H9 (cell line): ENCODE measurements at regions not wholly inside any gene's neighbourhood (a gene's known extent, or its start where the extent isn't known, plus 50 kb on each side); places are given as distances from the start of the nearest gene placed in this dataset.

Source experiments
- DNase-seq: peaks from one replicate; pipeline ENCODE4 v3.0.0-alpha.2; 2017
- H2AFZ ChIP-seq: one replicate; pipeline ENCODE4 v1.6.1; 2013; ENCODE audit warnings: mild to moderate bottlenecking, low read length, control low read depth, moderate library complexity
- H2AK5ac ChIP-seq: 2 replicates; pipeline ENCODE4 v1.6.1; 2013; ENCODE audit warnings: low read length, control low read depth, mixed read lengths; ENCODE audit not compliant: insufficient read length
- H2BK120ac ChIP-seq: one replicate; pipeline ENCODE4 v1.6.1; 2013; ENCODE audit warnings: low read depth, mild to moderate bottlenecking, low read length, control low read depth, inconsistent platforms; ENCODE audit not compliant: poor library complexity, severe bottlenecking
- H2BK12ac ChIP-seq: 2 replicates; pipeline ENCODE4 v1.6.1; 2013; ENCODE audit warnings: low read length, control low read depth, mixed read lengths, low read depth; ENCODE audit not compliant: insufficient read length
- H2BK15ac ChIP-seq: 2 replicates; pipeline ENCODE4 v1.6.1; 2013; ENCODE audit warnings: low read depth, low read length, control low read depth
- H2BK20ac ChIP-seq: one replicate; pipeline ENCODE4 v1.6.1; 2013; ENCODE audit warnings: low read depth, mild to moderate bottlenecking, low read length, control low read depth, inconsistent platforms; ENCODE audit not compliant: poor library complexity, severe bottlenecking
- H2BK5ac ChIP-seq: 2 replicates; pipeline ENCODE4 v1.6.1; 2013; ENCODE audit warnings: low read length, control low read depth, mixed read lengths; ENCODE audit not compliant: insufficient read length
- H3K14ac ChIP-seq: 2 replicates; pipeline ENCODE4 v1.6.1; 2013; ENCODE audit warnings: low read length, control low read depth; ENCODE audit not compliant: insufficient read depth
- H3K18ac ChIP-seq: 2 replicates; pipeline ENCODE4 v1.6.1; 2013; ENCODE audit warnings: low read depth, mild to moderate bottlenecking, mixed read lengths, low read length, control low read depth; ENCODE audit not compliant: insufficient read length
- H3K23ac ChIP-seq: 2 replicates; pipeline ENCODE4 v1.6.1; 2013; ENCODE audit warnings: low read length, control low read depth, mixed read lengths, low read depth; ENCODE audit not compliant: insufficient read length
- H3K23me2 ChIP-seq: 2 replicates; pipeline ENCODE4 v1.6.1; 2013; ENCODE audit warnings: low read depth, mild to moderate bottlenecking, mixed read lengths, low read length, control low read depth; ENCODE audit not compliant: insufficient read length, poor library complexity, severe bottlenecking
- H3K27ac ChIP-seq: 2 replicates; pipeline ENCODE4 v1.5.1; 2013; ENCODE audit warnings: low read length, control low read depth, mixed read lengths, low read depth; ENCODE audit not compliant: insufficient read length
- H3K27me3 ChIP-seq: 2 replicates; pipeline ENCODE4 v1.6.1; 2013; ENCODE audit warnings: low read length, control low read depth, inconsistent platforms; ENCODE audit not compliant: insufficient read depth
- H3K4ac ChIP-seq: 2 replicates; pipeline ENCODE4 v1.6.1; 2013; ENCODE audit warnings: low read depth, mild to moderate bottlenecking, control low read depth, inconsistent platforms, low read length, moderate library complexity
- H3K4me1 ChIP-seq: 2 replicates; pipeline ENCODE4 v1.6.1; 2013; ENCODE audit warnings: low read length, control low read depth, inconsistent platforms; ENCODE audit not compliant: insufficient read depth
- H3K4me2 ChIP-seq: 2 replicates; pipeline ENCODE4 v1.6.1; 2013; ENCODE audit warnings: low read length, control low read depth, mixed read lengths; ENCODE audit not compliant: insufficient read length, insufficient read depth
- H3K56ac ChIP-seq: 2 replicates; pipeline ENCODE4 v1.6.1; 2013; ENCODE audit warnings: low read depth, mild to moderate bottlenecking, mixed read lengths, low read length, control low read depth; ENCODE audit not compliant: insufficient read length
- H3K79me1 ChIP-seq: 2 replicates; pipeline ENCODE4 v1.6.1; 2013; ENCODE audit warnings: low read depth, mild to moderate bottlenecking, moderate library complexity, low read length, control low read depth, inconsistent platforms; ENCODE audit not compliant: insufficient read depth, poor library complexity, severe bottlenecking
- H3K79me2 ChIP-seq: 2 replicates; pipeline ENCODE4 v1.6.1; 2013; ENCODE audit warnings: low read length, control low read depth, inconsistent platforms; ENCODE audit not compliant: insufficient read depth
- H3K9ac ChIP-seq: 2 replicates; pipeline ENCODE4 v1.6.1; 2013; ENCODE audit warnings: low read length, control low read depth, mixed read lengths; ENCODE audit not compliant: insufficient read length; ENCODE audit errors: extremely low read depth
- H3K9me3 ChIP-seq: one replicate; pipeline ENCODE4 v1.6.1; 2013; ENCODE audit warnings: low read depth, low read length, inconsistent platforms; ENCODE audit not compliant: control insufficient read depth
- H3T11ph ChIP-seq: one replicate; pipeline ENCODE4 v1.6.1; 2013; ENCODE audit warnings: mild to moderate bottlenecking, low read length, control low read depth, inconsistent platforms
- H4K20me1 ChIP-seq: one replicate; pipeline ENCODE4 v1.6.1; 2013; ENCODE audit not compliant: control insufficient read depth, insufficient read length, insufficient read depth
- H4K5ac ChIP-seq: 2 replicates; pipeline ENCODE4 v1.6.1; 2013; ENCODE audit warnings: low read depth, mild to moderate bottlenecking, mixed read lengths, low read length, control low read depth; ENCODE audit not compliant: insufficient read length
- H4K8ac ChIP-seq: replicated peaks from 2 replicates; pipeline ENCODE4 v1.6.1; 2013; ENCODE audit warnings: low read length, control low read depth, mixed read lengths, low read depth; ENCODE audit not compliant: insufficient read length
- H4K91ac ChIP-seq: 2 replicates; pipeline ENCODE4 v1.6.1; 2013; ENCODE audit warnings: low read depth, mild to moderate bottlenecking, moderate library complexity, mixed read lengths, low read length, control low read depth; ENCODE audit not compliant: insufficient read length
- H3K27ac Mint-ChIP-seq, 3 experiments: 2 replicates in 2 of 3; 3 replicates in 1 of 3; pipeline ENCODE4 v1.8.0; 2020 to 2021; ENCODE audit warnings: mixed read lengths in 3 of 3, mild to moderate bottlenecking in 1 of 3, moderate library complexity in 1 of 3
- H3K27me3 Mint-ChIP-seq: 2 replicates; pipeline ENCODE4 v1.8.0; 2021; ENCODE audit warnings: low read depth, mild to moderate bottlenecking, moderate library complexity, mixed read lengths
- H3K36me3 Mint-ChIP-seq, 3 experiments: 2 replicates in 2 of 3; 3 replicates in 1 of 3; pipeline ENCODE4 v1.8.0; 2020 to 2021; ENCODE audit warnings: low read depth in 3 of 3, mixed read lengths in 3 of 3; ENCODE audit not compliant: insufficient read depth in 1 of 3
- H3K4me1 Mint-ChIP-seq, 2 experiments: 2 replicates each; pipeline ENCODE4 v1.8.0; 2020; ENCODE audit warnings: mixed read lengths in 2 of 2
- H3K4me3 Mint-ChIP-seq, 2 experiments: 2 replicates in 1 of 2; 3 replicates in 1 of 2; pipeline ENCODE4 v1.8.0; 2020 to 2021; ENCODE audit warnings: mild to moderate bottlenecking in 2 of 2, mixed read lengths in 2 of 2, moderate library complexity in 1 of 2
- H3K9me3 Mint-ChIP-seq, 2 experiments: 2 replicates in 1 of 2; 3 replicates in 1 of 2; pipeline ENCODE4 v1.8.0; 2020; ENCODE audit warnings: mild to moderate bottlenecking in 2 of 2, mixed read lengths in 2 of 2, moderate library complexity in 1 of 2
- CTCF ChIP-seq: fragments of 200-600 bp; sonication (generic); conservative IDR thresholded peaks from 3 replicates; pipeline ENCODE4 v1.8.0; 2021; ENCODE audit warnings: antibody characterized with exemption, mild to moderate bottlenecking
- WGBS: extraction: QIAGEN DNeasy Blood & Tissue Kit; methylation state at CpG from one replicate; pipeline ENCODE4 v1.1.7; 2013; ENCODE audit warnings: missing lambda C conversion rate, low lambda C conversion rate, mixed read lengths; ENCODE audit not compliant: insufficient read length; ENCODE audit errors: extremely low coverage; 5-methylcytosine and 5-hydroxymethylcytosine counted together

DNA sequence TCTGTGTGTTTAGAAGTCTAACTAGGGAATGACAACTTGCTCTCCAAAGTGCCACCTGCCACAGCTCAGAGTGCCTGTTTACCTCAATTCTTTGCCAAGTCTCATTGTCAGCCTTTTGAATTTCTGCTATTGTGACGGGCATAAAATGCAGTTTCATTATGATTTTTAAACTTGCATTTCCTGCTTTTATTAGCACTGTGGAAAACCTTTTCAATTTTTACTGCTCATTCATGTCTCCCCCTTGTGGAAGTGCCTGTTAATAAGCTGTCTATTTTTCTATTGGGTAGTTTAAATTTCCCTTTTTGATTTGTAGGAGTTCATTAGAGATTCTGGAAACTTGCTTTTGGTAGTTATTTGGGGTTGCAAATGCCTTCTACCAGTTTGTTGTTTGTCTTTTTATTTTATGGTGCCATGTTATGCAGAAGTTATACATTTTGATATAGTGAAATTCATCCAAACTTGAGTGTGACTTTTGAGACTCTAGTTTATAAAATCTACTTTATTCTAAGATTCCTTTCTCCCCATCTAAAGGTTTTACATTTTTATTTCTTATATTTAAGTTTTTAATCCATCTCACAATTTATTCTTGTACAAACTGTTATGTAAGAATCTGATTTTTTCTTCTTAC, 53.9 kb upstream of the FRMD4B start:
- Histone ChIP-seq H3K23me2 (no peaks in the 10 kb centered on the region), H3K56ac (no peak overlapping the region), H4K20me1 (no peaks in the 10 kb centered on the region), H3K27ac (no peak overlapping the region), H3K79me2 (no peaks in the 10 kb centered on the region), H3K18ac (no peak overlapping the region), H4K5ac (no peak overlapping the region), H2AFZ (no peak overlapping the region), H2BK20ac (no peak overlapping the region), H2BK120ac (no peak overlapping the region), H3K14ac (no peak overlapping the region), H3K4ac (no peak overlapping the region), H2BK5ac (no peak overlapping the region), H3K9me3 (peaks cover 4% of the 10 kb centered on the region), H2AK5ac (no peak overlapping the region), H3K9ac (no peak overlapping the region), H3K79me1 (no peaks in the 10 kb centered on the region), H4K91ac (no peak overlapping the region), H3K4me1 (no peaks in the 10 kb centered on the region; the same call in 1 of the 2 replicates), H3K4me2 (no peak overlapping the region), H3K27me3 (no peaks in the 10 kb centered on the region), H3T11ph (no peak overlapping the region), H2BK12ac (no peak overlapping the region), H4K8ac (no peak overlapping the region), H3K23ac (no peak overlapping the region), H2BK15ac (no peak overlapping the region)
- peak; percentile 68 for TF ChIP-seq CTCF
- WGBS = no CpG with 5 or more reads among the region's 1 CpG
- no peak for DNase-seq
- H3K36me3 Mint-ChIP-seq = peaks cover 0 to 13% (median 0%) of the 10 kb centered on the region in 3 experiments; a peak in 3 of 7 replicates
- no peak overlapping the region for H3K27ac Mint-ChIP-seq
- no peaks in the 10 kb centered on the region for H3K27me3 Mint-ChIP-seq
- H3K9me3 Mint-ChIP-seq = peaks cover 5 to 8% of the 10 kb centered on the region in 2 experiments; a peak in 4 of 5 replicates
- H3K4me1 Mint-ChIP-seq = peaks cover 10 to 20% of the 10 kb centered on the region in 2 experiments
- H3K4me3 Mint-ChIP-seq = no peak overlapping the region
